ENCODE measurements at regions not wholly inside any gene's neighbourhood (a gene's known extent, or its start where the extent isn't known, plus 50 kb on each side); places are given as distances from the start of the nearest gene placed in this dataset.

DNA sequence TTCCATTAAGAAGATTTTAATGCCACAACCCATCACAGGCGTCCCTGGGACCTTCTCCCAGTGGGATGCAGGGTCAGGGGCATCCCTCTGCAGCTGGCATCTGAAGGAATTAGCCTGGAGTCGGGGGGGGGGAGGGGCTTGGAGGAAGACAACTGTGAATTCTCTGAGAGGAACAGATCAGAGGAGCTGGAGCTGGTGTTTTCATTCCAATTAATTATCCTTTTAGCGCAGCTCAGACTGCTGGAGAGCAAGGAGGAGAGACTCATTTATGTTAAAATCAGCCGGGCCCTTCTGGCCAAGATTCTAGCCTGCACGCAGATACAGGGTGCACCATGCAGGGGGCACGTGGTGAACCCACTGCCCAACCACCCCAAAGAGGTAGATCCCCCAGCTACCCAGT, 116.2 kb downstream of the CHST1 start:
- DNase-seq (ENCODE audit: extremely low spot score in 2 of 2): no peak
- H3K27me3 ChIP-seq: no peaks in the 10 kb centered on the region
- no peaks in the 10 kb centered on the region for H3K36me3 ChIP-seq
- no peak overlapping the region for H3K4me3 ChIP-seq
- H3K27ac ChIP-seq: no peak overlapping the region
- TF ChIP-seq, protein P1, sequence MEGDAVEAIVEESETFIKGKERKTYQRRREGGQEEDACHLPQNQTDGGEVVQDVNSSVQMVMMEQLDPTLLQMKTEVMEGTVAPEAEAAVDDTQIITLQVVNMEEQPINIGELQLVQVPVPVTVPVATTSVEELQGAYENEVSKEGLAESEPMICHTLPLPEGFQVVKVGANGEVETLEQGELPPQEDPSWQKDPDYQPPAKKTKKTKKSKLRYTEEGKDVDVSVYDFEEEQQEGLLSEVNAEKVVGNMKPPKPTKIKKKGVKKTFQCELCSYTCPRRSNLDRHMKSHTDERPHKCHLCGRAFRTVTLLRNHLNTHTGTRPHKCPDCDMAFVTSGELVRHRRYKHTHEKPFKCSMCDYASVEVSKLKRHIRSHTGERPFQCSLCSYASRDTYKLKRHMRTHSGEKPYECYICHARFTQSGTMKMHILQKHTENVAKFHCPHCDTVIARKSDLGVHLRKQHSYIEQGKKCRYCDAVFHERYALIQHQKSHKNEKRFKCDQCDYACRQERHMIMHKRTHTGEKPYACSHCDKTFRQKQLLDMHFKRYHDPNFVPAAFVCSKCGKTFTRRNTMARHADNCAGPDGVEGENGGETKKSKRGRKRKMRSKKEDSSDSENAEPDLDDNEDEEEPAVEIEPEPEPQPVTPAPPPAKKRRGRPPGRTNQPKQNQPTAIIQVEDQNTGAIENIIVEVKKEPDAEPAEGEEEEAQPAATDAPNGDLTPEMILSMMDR (IDR thresholded peaks at IDR 0.05): no peak
- TF ChIP-seq POLR2AphosphoS5 (IDR thresholded peaks at IDR 0.05; ENCODE audit: insufficient read depth in 1 of 2, low read depth in 1 of 2): no peak
- TF ChIP-seq POLR2A (IDR thresholded peaks at IDR 0.05): no peak
- intact Hi-C loops (cut with DNase I): no loop called here
- H3K9me3 ChIP-seq: no peaks in the 10 kb centered on the region
- H3K4me1 ChIP-seq: no peaks in the 10 kb centered on the region

- TF ChIP-seq POLR2AphosphoS5 (IDR thresholded peaks at IDR 0.05; ENCODE audit: insufficient read depth in 1 of 2, low read depth in 1 of 2) (no peak), POLR2A (IDR thresholded peaks at IDR 0.05) (no peak)
- TF ChIP-seq, protein P1 (IDR thresholded peaks at IDR 0.05): no peak
- no peaks in the 10 kb centered on the region for H3K36me3 ChIP-seq
- no peaks in the 10 kb centered on the region for H3K27me3 ChIP-seq
- no peak overlapping the region for H3K4me3 ChIP-seq
- intact Hi-C loops (cut with DNase I): no loop called here
- no peaks in the 10 kb centered on the region for H3K4me1 ChIP-seq
- H3K27ac ChIP-seq: no peak overlapping the region
- no peaks in the 10 kb centered on the region for H3K9me3 ChIP-seq
- no peak for DNase-seq (ENCODE audit: extremely low spot score in 2 of 2)
These were observed 119.1 kb downstream of the CHST1 start for GRCh38 chr11:45546366-45546765.

GRCh38 chr11:45544826-45545225, 120.6 kb downstream of the CHST1 start:
- TF ChIP-seq POLR2AphosphoS5 (IDR thresholded peaks at IDR 0.05; ENCODE audit: insufficient read depth in 1 of 2, low read depth in 1 of 2): no peak
- no peak for TF ChIP-seq POLR2A (IDR thresholded peaks at IDR 0.05)
- TF ChIP-seq, protein P1 (IDR thresholded peaks at IDR 0.05): no peak
- no peaks in the 10 kb centered on the region for H3K4me1 ChIP-seq
- no peak for DNase-seq (ENCODE audit: extremely low spot score in 2 of 2)
- H3K27me3 ChIP-seq: no peaks in the 10 kb centered on the region
- no peaks in the 10 kb centered on the region for H3K36me3 ChIP-seq
- H3K4me3 ChIP-seq: no peak overlapping the region
- H3K9me3 ChIP-seq: no peaks in the 10 kb centered on the region
- H3K27ac ChIP-seq: no peak overlapping the region
- intact Hi-C loops (cut with DNase I): no loop called here

GRCh38 chr11:45543808-45544422, 121.5 kb downstream of the CHST1 start:
- Histone ChIP-seq H3K9me3 (no peaks in the 10 kb centered on the region), H3K4me3 (no peak overlapping the region), H3K27ac (no peak overlapping the region), H3K27me3 (no peaks in the 10 kb centered on the region), H3K36me3 (no peaks in the 10 kb centered on the region), H3K4me1 (no peaks in the 10 kb centered on the region)
- DNase-seq (ENCODE audit: extremely low spot score in 2 of 2): no peak
- TF ChIP-seq, protein P1 (IDR thresholded peaks at IDR 0.05): no peak
- TF ChIP-seq POLR2A (IDR thresholded peaks at IDR 0.05): no peak
- TF ChIP-seq POLR2AphosphoS5 (IDR thresholded peaks at IDR 0.05; ENCODE audit: insufficient read depth in 1 of 2, low read depth in 1 of 2): no peak
- intact Hi-C loops (cut with DNase I): no loop called here

GRCh38 chr11:45543081-45543480, 122.3 kb downstream of the CHST1 start:
- H3K36me3 ChIP-seq: no peaks in the 10 kb centered on the region
- H3K27ac ChIP-seq: no peak overlapping the region
- H3K4me1 ChIP-seq: no peaks in the 10 kb centered on the region
- H3K9me3 ChIP-seq: no peaks in the 10 kb centered on the region
- DNase-seq (ENCODE audit: extremely low spot score in 2 of 2): no peak
- H3K27me3 ChIP-seq: no peaks in the 10 kb centered on the region
- TF ChIP-seq POLR2AphosphoS5 (IDR thresholded peaks at IDR 0.05; ENCODE audit: insufficient read depth in 1 of 2, low read depth in 1 of 2) (no peak), POLR2A (IDR thresholded peaks at IDR 0.05) (no peak)
- TF ChIP-seq, protein P1 (IDR thresholded peaks at IDR 0.05): no peak
- intact Hi-C loops (cut with DNase I): no loop called here
- H3K4me3 ChIP-seq: no peak overlapping the region

Measured in vagina (tissue), 2 donors.